AG04449 (cell line): ENCODE measurements at regions not wholly inside any gene's neighbourhood (a gene's known extent, or its start where the extent isn't known, plus 50 kb on each side); places are given as distances from the start of the nearest gene placed in this dataset.

Source experiments
- CTCF ChIA-PET: fragments of 350-600 bp; formaldehyde crosslinking; extraction: SDS; loops from one replicate; lab custom pipeline; 2021; ENCODE audit warnings: antibody characterized with exemption; lab: Yijun Ruan, JAX
- POLR2A ChIA-PET: fragments of 400-600, 350-600 bp; formaldehyde crosslinking; extraction: SDS; loops from one replicate; lab custom pipeline; 2020; ENCODE audit warnings: antibody characterized with exemption, inconsistent platforms; lab: Yijun Ruan, JAX
- DNase-seq: peaks from one replicate; pipeline ENCODE4 v3.0.0-alpha.2; 2010; ENCODE audit warnings: low read depth, low spot score
- H3K4me3 ChIP-seq: 2 replicates; pipeline ENCODE4 v1.5.1; 2011; ENCODE audit warnings: low read depth, mild to moderate bottlenecking, control low read depth, low read length
- TF ChIP-seq, protein P1 (sequence below): IDR thresholded peaks from one replicate; pipeline ENCODE4 v1.5.1; 2011; ENCODE audit warnings: mild to moderate bottlenecking, moderate library complexity, low read length, control low read depth, inconsistent platforms; ENCODE audit not compliant: insufficient read depth; ENCODE audit errors: missing control alignments

DNA sequence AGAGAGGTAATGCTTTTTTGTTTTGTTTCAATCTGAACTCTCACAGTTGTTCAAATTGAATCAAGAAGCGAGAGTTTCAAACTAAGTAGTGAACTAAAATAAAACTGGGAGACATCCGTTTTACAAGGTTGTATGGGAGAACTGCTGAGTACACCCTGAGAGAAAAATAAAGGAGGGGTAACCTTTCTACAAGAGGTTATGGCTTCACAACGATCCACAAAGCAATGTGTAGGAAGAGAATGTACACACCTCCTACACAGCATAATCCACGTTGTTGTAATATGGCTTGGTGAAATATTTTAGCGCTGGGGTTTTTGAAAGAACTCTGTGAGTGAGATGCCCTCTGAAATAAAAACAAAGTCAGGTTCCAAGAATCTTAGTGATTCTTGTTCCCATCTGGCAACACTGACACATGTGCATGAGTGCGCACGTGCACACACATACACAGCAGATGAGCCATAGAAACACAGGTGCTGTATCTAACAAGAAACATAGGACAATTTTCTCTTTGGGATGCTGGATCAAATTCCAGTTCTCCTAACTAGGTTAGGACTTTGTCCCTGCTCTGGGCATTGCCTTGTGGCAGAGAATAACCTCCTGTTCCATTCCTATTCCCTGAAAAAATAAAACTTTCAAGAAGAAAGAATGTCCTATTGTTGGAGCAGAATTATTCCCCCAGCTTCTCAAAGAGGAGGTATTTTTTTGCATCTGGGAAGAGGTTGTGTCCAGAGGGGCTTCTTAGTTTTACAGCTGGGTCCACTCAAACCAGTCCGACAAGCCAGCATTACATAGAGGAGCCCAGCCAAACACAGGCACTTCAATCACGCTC, 94.5 kb upstream of the EFNA5 start:
- ChIA-PET CTCF (no interaction called here), POLR2A (no interaction called here)
- TF ChIP-seq, protein P1, sequence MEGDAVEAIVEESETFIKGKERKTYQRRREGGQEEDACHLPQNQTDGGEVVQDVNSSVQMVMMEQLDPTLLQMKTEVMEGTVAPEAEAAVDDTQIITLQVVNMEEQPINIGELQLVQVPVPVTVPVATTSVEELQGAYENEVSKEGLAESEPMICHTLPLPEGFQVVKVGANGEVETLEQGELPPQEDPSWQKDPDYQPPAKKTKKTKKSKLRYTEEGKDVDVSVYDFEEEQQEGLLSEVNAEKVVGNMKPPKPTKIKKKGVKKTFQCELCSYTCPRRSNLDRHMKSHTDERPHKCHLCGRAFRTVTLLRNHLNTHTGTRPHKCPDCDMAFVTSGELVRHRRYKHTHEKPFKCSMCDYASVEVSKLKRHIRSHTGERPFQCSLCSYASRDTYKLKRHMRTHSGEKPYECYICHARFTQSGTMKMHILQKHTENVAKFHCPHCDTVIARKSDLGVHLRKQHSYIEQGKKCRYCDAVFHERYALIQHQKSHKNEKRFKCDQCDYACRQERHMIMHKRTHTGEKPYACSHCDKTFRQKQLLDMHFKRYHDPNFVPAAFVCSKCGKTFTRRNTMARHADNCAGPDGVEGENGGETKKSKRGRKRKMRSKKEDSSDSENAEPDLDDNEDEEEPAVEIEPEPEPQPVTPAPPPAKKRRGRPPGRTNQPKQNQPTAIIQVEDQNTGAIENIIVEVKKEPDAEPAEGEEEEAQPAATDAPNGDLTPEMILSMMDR = no peak

DNA sequence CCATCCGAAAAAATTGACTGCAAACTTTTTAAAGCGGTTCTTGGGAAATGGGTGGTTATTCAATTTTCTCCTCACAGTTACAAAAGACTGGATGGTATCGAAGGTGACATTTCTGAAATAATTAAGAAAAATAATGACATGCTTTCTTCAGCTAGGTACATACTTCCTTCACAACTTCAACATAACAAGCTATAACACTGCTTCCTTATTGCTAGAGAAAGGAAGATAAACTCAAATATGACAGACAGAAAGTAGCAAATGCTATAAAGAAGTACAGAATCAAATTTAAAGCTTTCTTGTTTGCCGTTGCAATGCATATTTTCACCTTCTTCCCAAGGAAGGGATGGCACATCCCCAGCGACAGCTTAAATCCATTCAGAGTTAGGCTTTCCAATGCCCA, 93.5 kb upstream of the EFNA5 start:
- ChIA-PET CTCF (no interaction called here), POLR2A (no interaction called here)
- H3K4me3 ChIP-seq = no peak overlapping the region
- TF ChIP-seq, protein P1 = no peak
- no peak for DNase-seq

More for the DNA sequence above, 94.5 kb upstream of the EFNA5 start:
- DNase-seq = no peak
- H3K4me3 ChIP-seq = no peak overlapping the region

GRCh38 chr5:107753427-107753826, 82.7 kb upstream of the EFNA5 start:
- CTCF ChIA-PET = no interaction called here
- POLR2A ChIA-PET = no interaction called here
- DNase-seq = no peak
- no peak overlapping the region for H3K4me3 ChIP-seq
- TF ChIP-seq, protein P1 = no peak

- POLR2A ChIA-PET = interaction anchor here (1.0 kb wide), 1 partner anchor 22 kb away, joined by 3 read pairs; no protein-coding TSS in a partner anchor
- no peak for DNase-seq
- H3K4me3 ChIP-seq = no peak overlapping the region
- TF ChIP-seq, protein P1 = no peak
- CTCF ChIA-PET = no interaction called here
These were observed 73.9 kb upstream of the EFNA5 start for GRCh38 chr5:107744418-107745330.

- ChIA-PET POLR2A (no interaction called here), CTCF (no interaction called here)
- TF ChIP-seq, protein P1 = no peak
- no peak overlapping the region for H3K4me3 ChIP-seq
- no peak for DNase-seq
These were observed 72.8 kb upstream of the EFNA5 start for GRCh38 chr5:107743373-107744000.
